B cell (primary cell): ENCODE measurements at regions not wholly inside any gene's neighbourhood (a gene's known extent, or its start where the extent isn't known, plus 50 kb on each side); places are given as distances from the start of the nearest gene placed in this dataset.

ENCODE experiments used
- ATAC-seq: fragments of 200-7000 bp; cut with Tn5 transposase; one replicate; pipeline ENCODE4 v1.10.0; 2021; ENCODE audit warnings: low read depth, mild to moderate bottlenecking, moderate number of reproducible peaks, moderate library complexity
- CTCF ChIA-PET: fragments of 350-600 bp; sonication (Branson Sonifier 250); formaldehyde crosslinking; loops from one replicate; lab custom pipeline; 2021; ENCODE audit warnings: antibody characterized with exemption, inconsistent platforms; lab: Charles Lee
- POLR2A ChIA-PET: fragments of 350-600 bp; sonication (Branson Sonifier 250); formaldehyde crosslinking; loops from one replicate; lab custom pipeline; 2021; ENCODE audit warnings: antibody characterized with exemption; lab: Charles Lee
- DNase-seq: peaks from one replicate; pipeline ENCODE4 v3.0.0; 2013
- H2AFZ ChIP-seq: 2 replicates; pipeline ENCODE4 v1.6.1; 2012; ENCODE audit warnings: mild to moderate bottlenecking, low read depth, low read length; ENCODE audit not compliant: insufficient read depth, poor library complexity, severe bottlenecking
- H3K27ac ChIP-seq, 2 donors: 1 replicate in 1 of 2; 2 replicates in 1 of 2; pipeline ENCODE4 v1.5.1; 2012 to 2013; ENCODE audit warnings: low read length in 2 of 2, mild to moderate bottlenecking in 2 of 2, moderate library complexity in 1 of 2
- H3K27me3 ChIP-seq, 4 experiments: fragments of 200-600 bp in 1 of 4; sonication (generic) in 1 of 4; replicated peaks in 1 of 4; 1 replicate in 2 of 4; 2 replicates in 2 of 4; pipeline versions ENCODE4 v1.6.1 to v1.7.0; 2013 to 2016; ENCODE audit warnings: low read length in 3 of 4, mild to moderate bottlenecking in 2 of 4, mixed read lengths in 1 of 4, moderate library complexity in 1 of 4; ENCODE audit not compliant: insufficient read depth in 4 of 4, control insufficient read depth in 3 of 4; ENCODE audit errors: control extremely low read depth in 1 of 4
- H3K36me3 ChIP-seq, 2 experiments: replicated peaks in 1 of 2; 1 replicate in 1 of 2; 2 replicates in 1 of 2; pipeline versions ENCODE4 v1.6.1 to v1.7.1; 2013; ENCODE audit warnings: low read length in 1 of 2; ENCODE audit not compliant: insufficient read depth in 2 of 2, control insufficient read depth in 1 of 2; ENCODE audit errors: control extremely low read depth in 1 of 2, extremely low read depth in 1 of 2
- H3K4me1 ChIP-seq, 2 donors: fragments of 200-600 bp in 1 of 2; sonication (generic) in 1 of 2; 1 replicate in 1 of 2; 2 replicates in 1 of 2; pipeline versions ENCODE4 v1.5.1 to v1.6.1; 2013 to 2017; ENCODE audit warnings: low read length in 2 of 2; ENCODE audit not compliant: control insufficient read depth in 2 of 2, insufficient read depth in 2 of 2
- H3K4me2 ChIP-seq: replicated peaks from 2 replicates; pipeline ENCODE3; 2012; ENCODE audit warnings: mild to moderate bottlenecking, low read depth, low read length; ENCODE audit not compliant: poor library complexity, severe bottlenecking
- H3K4me3 ChIP-seq, 5 experiments: fragments of 200-600 bp in 1 of 5; sonication (generic) in 1 of 5; 1 replicate in 3 of 5; 2 replicates in 2 of 5; pipeline versions ENCODE4 v1.5.1 to v1.7.0; 2011 to 2016; ENCODE audit warnings: low read length in 4 of 5, mild to moderate bottlenecking in 4 of 5, low read depth in 2 of 5, control low read depth in 1 of 5, moderate library complexity in 1 of 5; ENCODE audit not compliant: insufficient read depth in 1 of 5; ENCODE audit errors: control extremely low read depth in 1 of 5, extremely low read depth in 1 of 5
- H3K79me2 ChIP-seq: fragments of 200-600 bp; sonication (generic); one replicate; pipeline ENCODE4 v1.6.0; 2016; ENCODE audit warnings: low read length; ENCODE audit not compliant: control insufficient read depth, insufficient read depth
- H3K9ac ChIP-seq: fragments of 200-600 bp; sonication (generic); 2 replicates; pipeline ENCODE4 v1.6.1; 2017; ENCODE audit warnings: mild to moderate bottlenecking, low read length, moderate library complexity
- H3K9me3 ChIP-seq, 3 donors: one replicate each; pipeline versions ENCODE4 v1.6.1 to v1.7.1; 2013; ENCODE audit warnings: low read length in 2 of 3; ENCODE audit not compliant: control insufficient read depth in 2 of 3, insufficient read depth in 1 of 3; ENCODE audit errors: control extremely low read depth in 1 of 3
- H4K20me1 ChIP-seq: 2 replicates; pipeline ENCODE4 v1.6.0; 2012; ENCODE audit warnings: mild to moderate bottlenecking, low read length; ENCODE audit not compliant: insufficient read depth, control insufficient read depth, poor library complexity, severe bottlenecking
- H3K27ac Mint-ChIP-seq: one replicate; pipeline ENCODE4 v1.8.0; 2021; ENCODE audit warnings: mixed read lengths
- H3K27me3 Mint-ChIP-seq: one replicate; pipeline ENCODE4 v1.8.0; 2021; ENCODE audit warnings: mixed read lengths
- H3K4me1 Mint-ChIP-seq: one replicate; pipeline ENCODE4 v1.8.0; 2021; ENCODE audit warnings: mixed read lengths
- H3K4me3 Mint-ChIP-seq: one replicate; pipeline ENCODE4 v1.8.0; 2021; ENCODE audit warnings: mixed read lengths
- H3K9me3 Mint-ChIP-seq: one replicate; pipeline ENCODE4 v1.8.0; 2022; ENCODE audit warnings: mixed read lengths; ENCODE audit not compliant: insufficient read depth
- EZH2 ChIP-seq: IDR thresholded peaks from 2 replicates; pipeline ENCODE4 v1.6.1; 2012; ENCODE audit warnings: borderline replicate concordance, low read depth, mild to moderate bottlenecking, moderate library complexity, low read length; ENCODE audit not compliant: insufficient read depth, poor library complexity, severe bottlenecking
- WGBS: methylation state at CpG from one replicate; pipeline ENCODE4 v1.1.5; 2013; ENCODE audit warnings: missing lambda C conversion rate; ENCODE audit not compliant: insufficient coverage; 5-methylcytosine and 5-hydroxymethylcytosine counted together
- intact Hi-C: fragments of 100-400 bp; cut with micrococcal nuclease; formaldehyde crosslinking; loops from one replicate; pipeline ENCODE4 v1.10.0; 2022
- TF ChIP-seq, protein P1 (sequence below): fragments of 200-600 bp; IDR thresholded peaks from one replicate; pipeline ENCODE4 v1.8.0; 2022; ENCODE audit warnings: antibody characterized with exemption, mild to moderate bottlenecking

GRCh38 chr4:20022471-20022870 is 229.2 kb upstream of the SLIT2 start:
- H3K27me3 ChIP-seq, result no peaks in the 10 kb centered on the region
- no CpG with 5 or more reads among the region's 2 CpGs for WGBS
- H3K9me3 Mint-ChIP-seq, result no peaks in the 10 kb centered on the region
- TF ChIP-seq, protein P1, sequence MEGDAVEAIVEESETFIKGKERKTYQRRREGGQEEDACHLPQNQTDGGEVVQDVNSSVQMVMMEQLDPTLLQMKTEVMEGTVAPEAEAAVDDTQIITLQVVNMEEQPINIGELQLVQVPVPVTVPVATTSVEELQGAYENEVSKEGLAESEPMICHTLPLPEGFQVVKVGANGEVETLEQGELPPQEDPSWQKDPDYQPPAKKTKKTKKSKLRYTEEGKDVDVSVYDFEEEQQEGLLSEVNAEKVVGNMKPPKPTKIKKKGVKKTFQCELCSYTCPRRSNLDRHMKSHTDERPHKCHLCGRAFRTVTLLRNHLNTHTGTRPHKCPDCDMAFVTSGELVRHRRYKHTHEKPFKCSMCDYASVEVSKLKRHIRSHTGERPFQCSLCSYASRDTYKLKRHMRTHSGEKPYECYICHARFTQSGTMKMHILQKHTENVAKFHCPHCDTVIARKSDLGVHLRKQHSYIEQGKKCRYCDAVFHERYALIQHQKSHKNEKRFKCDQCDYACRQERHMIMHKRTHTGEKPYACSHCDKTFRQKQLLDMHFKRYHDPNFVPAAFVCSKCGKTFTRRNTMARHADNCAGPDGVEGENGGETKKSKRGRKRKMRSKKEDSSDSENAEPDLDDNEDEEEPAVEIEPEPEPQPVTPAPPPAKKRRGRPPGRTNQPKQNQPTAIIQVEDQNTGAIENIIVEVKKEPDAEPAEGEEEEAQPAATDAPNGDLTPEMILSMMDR, result no peak
- no peak for TF ChIP-seq EZH2
- ChIA-PET CTCF (no interaction called here), POLR2A (no interaction called here)
- no peak for ATAC-seq
- H3K4me3 ChIP-seq, result no peak overlapping the region
- H3K27ac ChIP-seq, result no peak overlapping the region
- H3K9ac ChIP-seq, result no peak overlapping the region
- peaks cover 0 to 5% (median 0%) of the 10 kb centered on the region in 3 donors for H3K9me3 ChIP-seq
- no peaks in the 10 kb centered on the region for H3K79me2 ChIP-seq
- H2AFZ ChIP-seq, result no peak overlapping the region
- H3K4me3 Mint-ChIP-seq, result no peak overlapping the region
- no peaks in the 10 kb centered on the region for H3K4me1 Mint-ChIP-seq
- H3K36me3 ChIP-seq, result no peaks in the 10 kb centered on the region
- H3K4me1 ChIP-seq, result no peaks in the 10 kb centered on the region
- no peaks in the 10 kb centered on the region for H4K20me1 ChIP-seq
- intact Hi-C loops, result no loop called here
- H3K27me3 Mint-ChIP-seq, result no peaks in the 10 kb centered on the region
- H3K27ac Mint-ChIP-seq, result no peak overlapping the region
- DNase-seq, result no peak
- H3K4me2 ChIP-seq, result no peak overlapping the region

DNA sequence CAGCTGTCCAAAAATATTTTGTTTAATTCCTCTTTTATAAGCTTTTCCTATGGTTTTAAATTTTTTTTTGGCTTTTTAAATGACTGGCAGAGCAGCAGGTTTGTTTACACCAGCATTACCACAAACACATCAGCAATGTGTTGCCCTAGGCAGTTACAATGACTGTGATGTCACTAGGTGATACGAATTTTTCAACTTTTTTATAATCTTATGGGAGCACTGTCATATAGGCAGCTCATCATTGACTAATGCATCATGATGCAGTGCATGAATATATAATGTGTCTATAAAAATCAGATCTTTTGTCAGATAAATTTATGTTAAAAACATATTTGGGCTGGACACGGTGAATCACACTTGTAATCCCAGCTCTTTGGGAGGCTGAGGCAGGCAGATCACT is 231.6 kb upstream of the SLIT2 start:
- intact Hi-C loops, result no loop called here
- POLR2A ChIA-PET, result no interaction called here
- Histone ChIP-seq H3K79me2 (no peaks in the 10 kb centered on the region), H3K4me2 (no peak overlapping the region), H3K36me3 (no peaks in the 10 kb centered on the region), H2AFZ (no peak overlapping the region), H3K9me3 (peaks cover 0 to 5% (median 0%) of the 10 kb centered on the region in 3 donors), H3K9ac (no peak overlapping the region), H3K27me3 (no peaks in the 10 kb centered on the region), H4K20me1 (no peaks in the 10 kb centered on the region), H3K27ac (no peak overlapping the region), H3K4me3 (no peak overlapping the region), H3K4me1 (no peaks in the 10 kb centered on the region)
- no peaks in the 10 kb centered on the region for H3K4me1 Mint-ChIP-seq
- ATAC-seq, result no peak
- no peak for TF ChIP-seq EZH2
- TF ChIP-seq, protein P1, result no peak
- no peak for DNase-seq
- no peak overlapping the region for H3K27ac Mint-ChIP-seq
- 100% methylated on average over 1 of the region's 2 CpGs for WGBS
- no peak overlapping the region for H3K4me3 Mint-ChIP-seq
- CTCF ChIA-PET, result interaction anchor here (0.6 kb wide), 1 partner anchor 12 kb away, joined by 3 read pairs; no protein-coding TSS in a partner anchor
- no peaks in the 10 kb centered on the region for H3K9me3 Mint-ChIP-seq
- no peaks in the 10 kb centered on the region for H3K27me3 Mint-ChIP-seq
